ENCODE measurements at regions not wholly inside any gene's neighbourhood (a gene's known extent, or its start where the extent isn't known, plus 50 kb on each side); places are given as distances from the start of the nearest gene placed in this dataset.

GRCh38 chr18:27662949-27663348, 477.8 kb upstream of the CHST9 start:
- DNase-seq (ENCODE audit: extremely low read depth in 1 of 11, low read depth in 9 of 11, low spot score in 4 of 11), result no peak

GRCh38 chr18:27662537-27662936, 477.4 kb upstream of the CHST9 start:
- no peak for DNase-seq (ENCODE audit: extremely low read depth in 1 of 11, low read depth in 9 of 11, low spot score in 4 of 11)

GRCh38 chr18:27661320-27662018, 476.4 kb upstream of the CHST9 start:
- no peak for DNase-seq (ENCODE audit: extremely low read depth in 1 of 11, low read depth in 9 of 11, low spot score in 4 of 11)

- DNase-seq (ENCODE audit: extremely low read depth in 1 of 11, low read depth in 9 of 11, low spot score in 4 of 11), result no peak
Observed at GRCh38 chr18:27656905-27657304, 471.8 kb upstream of the CHST9 start.

GRCh38 chr18:27656167-27656778, 471.2 kb upstream of the CHST9 start:
- no peak for DNase-seq (ENCODE audit: extremely low read depth in 1 of 11, low read depth in 9 of 11, low spot score in 4 of 11)

GRCh38 chr18:27653247-27653646, 468.1 kb upstream of the CHST9 start:
- no peak for DNase-seq (ENCODE audit: extremely low read depth in 1 of 11, low read depth in 9 of 11, low spot score in 4 of 11)

GRCh38 chr18:27652480-27653121, 467.5 kb upstream of the CHST9 start:
- no peak for DNase-seq (ENCODE audit: extremely low read depth in 1 of 11, low read depth in 9 of 11, low spot score in 4 of 11)

GRCh38 chr18:27649621-27650020, 464.5 kb upstream of the CHST9 start:
- no peak for DNase-seq (ENCODE audit: extremely low read depth in 1 of 11, low read depth in 9 of 11, low spot score in 4 of 11)

- DNase-seq (ENCODE audit: extremely low read depth in 1 of 11, low read depth in 9 of 11, low spot score in 4 of 11), result no peak
Observed at GRCh38 chr18:27645929-27646328, 460.8 kb upstream of the CHST9 start.

GRCh38 chr18:27636576-27637085, 451.5 kb upstream of the CHST9 start:
- DNase-seq (ENCODE audit: extremely low read depth in 1 of 11, low read depth in 9 of 11, low spot score in 4 of 11), result no peak

GRCh38 chr18:27632706-27633105, 447.6 kb upstream of the CHST9 start:
- DNase-seq (ENCODE audit: extremely low read depth in 1 of 11, low read depth in 9 of 11, low spot score in 4 of 11), result no peak

- DNase-seq (ENCODE audit: extremely low read depth in 1 of 11, low read depth in 9 of 11, low spot score in 4 of 11), result no peak
Observed at GRCh38 chr18:27627927-27628326, 442.8 kb upstream of the CHST9 start.

- DNase-seq (ENCODE audit: extremely low read depth in 1 of 11, low read depth in 9 of 11, low spot score in 4 of 11), result no peak
Observed at GRCh38 chr18:27621236-27621890, 436.3 kb upstream of the CHST9 start.

GRCh38 chr18:27619906-27620305, 434.8 kb upstream of the CHST9 start:
- DNase-seq (ENCODE audit: extremely low read depth in 1 of 11, low read depth in 9 of 11, low spot score in 4 of 11), result no peak

GRCh38 chr18:27619090-27619772, 434.1 kb upstream of the CHST9 start:
- DNase-seq (ENCODE audit: extremely low read depth in 1 of 11, low read depth in 9 of 11, low spot score in 4 of 11), result no peak

- no peak for DNase-seq (ENCODE audit: extremely low read depth in 1 of 11, low read depth in 9 of 11, low spot score in 4 of 11)
Observed at GRCh38 chr18:27616324-27616723, 431.2 kb upstream of the CHST9 start.

- no peak for DNase-seq (ENCODE audit: extremely low read depth in 1 of 11, low read depth in 9 of 11, low spot score in 4 of 11)
Observed at GRCh38 chr18:27614951-27615844, 430.1 kb upstream of the CHST9 start.

GRCh38 chr18:27609221-27609620, 424.1 kb upstream of the CHST9 start:
- no peak for DNase-seq (ENCODE audit: extremely low read depth in 1 of 11, low read depth in 9 of 11, low spot score in 4 of 11)

All from renal cortex interstitium (tissue), 11 donors.